Ovary (tissue), 3 donors: ENCODE measurements at regions not wholly inside any gene's neighbourhood (a gene's known extent, or its start where the extent isn't known, plus 50 kb on each side); places are given as distances from the start of the nearest gene placed in this dataset.

Source experiments
- EP300 ChIP-seq: sonication (generic); formaldehyde crosslinking; IDR thresholded peaks from one replicate; pipeline ENCODE4 v1.6.1; 2017; ENCODE audit warnings: antibody characterized with exemption
- POLR2A ChIP-seq: fragments of 450-650 bp; IDR thresholded peaks from one replicate; pipeline ENCODE4 v1.6.1; 2017; ENCODE audit warnings: antibody characterized with exemption, mild to moderate bottlenecking, moderate library complexity
- TF ChIP-seq, protein P1 (sequence below), 3 donors: fragments of 450-650 bp in 2 of 3; fragments of 200-600 bp in 1 of 3; IDR thresholded peaks; one replicate each; pipeline versions ENCODE4 v1.5.1 to v1.8.0; 2016 to 2022; ENCODE audit warnings: antibody characterized with exemption in 3 of 3, mild to moderate bottlenecking in 1 of 3
- donor health status: DM: no; HTN: no; CAD: no.

DNA sequence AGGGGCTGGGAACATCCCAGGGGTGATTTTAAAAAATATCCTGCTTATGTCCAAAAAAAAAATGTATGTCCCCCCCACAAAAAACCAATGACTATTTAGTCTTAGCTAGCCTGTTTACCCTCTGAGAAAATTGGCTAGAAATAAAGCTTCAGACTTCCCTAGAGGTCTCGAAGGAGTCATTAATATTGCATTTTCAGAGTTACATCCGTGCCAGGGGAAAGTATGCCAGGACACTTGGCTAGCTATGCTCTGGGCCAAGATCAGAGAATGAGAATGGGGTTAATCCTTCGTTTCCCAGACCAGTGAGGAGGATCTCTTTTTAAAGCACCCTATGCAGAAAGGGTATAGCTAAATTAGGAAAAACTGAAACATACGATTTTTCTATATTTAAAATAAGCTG, 183.6 kb downstream of the MC4R start:
- TF ChIP-seq, protein P1, sequence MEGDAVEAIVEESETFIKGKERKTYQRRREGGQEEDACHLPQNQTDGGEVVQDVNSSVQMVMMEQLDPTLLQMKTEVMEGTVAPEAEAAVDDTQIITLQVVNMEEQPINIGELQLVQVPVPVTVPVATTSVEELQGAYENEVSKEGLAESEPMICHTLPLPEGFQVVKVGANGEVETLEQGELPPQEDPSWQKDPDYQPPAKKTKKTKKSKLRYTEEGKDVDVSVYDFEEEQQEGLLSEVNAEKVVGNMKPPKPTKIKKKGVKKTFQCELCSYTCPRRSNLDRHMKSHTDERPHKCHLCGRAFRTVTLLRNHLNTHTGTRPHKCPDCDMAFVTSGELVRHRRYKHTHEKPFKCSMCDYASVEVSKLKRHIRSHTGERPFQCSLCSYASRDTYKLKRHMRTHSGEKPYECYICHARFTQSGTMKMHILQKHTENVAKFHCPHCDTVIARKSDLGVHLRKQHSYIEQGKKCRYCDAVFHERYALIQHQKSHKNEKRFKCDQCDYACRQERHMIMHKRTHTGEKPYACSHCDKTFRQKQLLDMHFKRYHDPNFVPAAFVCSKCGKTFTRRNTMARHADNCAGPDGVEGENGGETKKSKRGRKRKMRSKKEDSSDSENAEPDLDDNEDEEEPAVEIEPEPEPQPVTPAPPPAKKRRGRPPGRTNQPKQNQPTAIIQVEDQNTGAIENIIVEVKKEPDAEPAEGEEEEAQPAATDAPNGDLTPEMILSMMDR (IDR thresholded peaks at IDR 0.05) = no peak
- no peak for TF ChIP-seq EP300
- TF ChIP-seq POLR2A = no peak
